SHP77 treated with DMSO at 0.1 percent for 48 hours (cell line): ENCODE measurements at regions not wholly inside any gene's neighbourhood (a gene's known extent, or its start where the extent isn't known, plus 50 kb on each side); places are given as distances from the start of the nearest gene placed in this dataset.
A peak's percentile ranks its signal among the peaks of the same experiment; 100 is the strongest.

ENCODE experiments used
- DNase-seq: peaks from one replicate; lab custom pipeline; 2025; lab: John Stamatoyannopoulos, UW

GRCh38 chr9:73863924-73864323 is 633.2 kb upstream of the RORB start:
- no peak for DNase-seq

GRCh38 chr9:73866451-73866850 is 630.7 kb upstream of the RORB start:
- DNase-seq, result no peak

GRCh38 chr9:73869264-73869663 is 627.9 kb upstream of the RORB start:
- peak; percentile 2 for DNase-seq

- DNase-seq, result no peak
Observed at GRCh38 chr9:73871636-73872035, 625.5 kb upstream of the RORB start.

- DNase-seq, result no peak
Observed at GRCh38 chr9:73872701-73873100, 624.4 kb upstream of the RORB start.

GRCh38 chr9:73880101-73880500 is 617.0 kb upstream of the RORB start:
- no peak for DNase-seq

- DNase-seq, result no peak
Observed at GRCh38 chr9:73889023-73889422, 608.1 kb upstream of the RORB start.

- no peak for DNase-seq
Observed at GRCh38 chr9:73890685-73891277, 606.4 kb upstream of the RORB start.

- DNase-seq, result no peak
Observed at GRCh38 chr9:73892335-73892734, 604.8 kb upstream of the RORB start.

GRCh38 chr9:73893230-73893629 is 603.9 kb upstream of the RORB start:
- no peak for DNase-seq

GRCh38 chr9:73896061-73896460 is 601.1 kb upstream of the RORB start:
- DNase-seq, result no peak

- no peak for DNase-seq
Observed at GRCh38 chr9:73906671-73907070, 590.5 kb upstream of the RORB start.

GRCh38 chr9:73911804-73912203 is 585.3 kb upstream of the RORB start:
- DNase-seq, result no peak

GRCh38 chr9:73916016-73916673 is 581.0 kb upstream of the RORB start:
- DNase-seq, result no peak

GRCh38 chr9:73919712-73920111 is 577.4 kb upstream of the RORB start:
- no peak for DNase-seq

- no peak for DNase-seq
Observed at GRCh38 chr9:73923796-73924195, 573.3 kb upstream of the RORB start.

GRCh38 chr9:73951147-73951546 is 546.0 kb upstream of the RORB start:
- DNase-seq, result no peak

- no peak for DNase-seq
Observed at GRCh38 chr9:73962792-73963191, 534.3 kb upstream of the RORB start.

- no peak for DNase-seq
Observed at GRCh38 chr9:73969936-73970335, 527.2 kb upstream of the RORB start.

GRCh38 chr9:73976424-73976823 is 520.7 kb upstream of the RORB start:
- DNase-seq, result peak; percentile 6

GRCh38 chr9:73979894-73980264 is 517.3 kb upstream of the RORB start:
- peak; percentile 45 for DNase-seq

GRCh38 chr9:73980754-73981153 is 516.4 kb upstream of the RORB start:
- DNase-seq, result no peak

- no peak for DNase-seq
Observed at GRCh38 chr9:73981405-73981804, 515.7 kb upstream of the RORB start.

- DNase-seq, result no peak
Observed at GRCh38 chr9:73995836-73996235, 501.3 kb upstream of the RORB start.
